ENCODE measurements at regions not wholly inside any gene's neighbourhood (a gene's known extent, or its start where the extent isn't known, plus 50 kb on each side); places are given as distances from the start of the nearest gene placed in this dataset.

- H3K27me3 ChIP-seq (replicated peaks in 1 of 7) = no peaks in the 10 kb centered on the region
- no peaks in the 10 kb centered on the region for H3K9me3 ChIP-seq
- intact Hi-C loops (cut with DNase I; ENCODE audit: low total_unique reads) = no loop called here
- no peak for TF ChIP-seq POLR2A (IDR thresholded peaks at IDR 0.05)
- peak in 1 of 3 donors; percentile 41 for TF ChIP-seq POLR2AphosphoS5 (IDR thresholded peaks at IDR 0.05)
- no peak for TF ChIP-seq CTCF (IDR thresholded peaks at IDR 0.05 in 8 of 11, conservative IDR thresholded peaks at IDR 0.05 in 3 of 11)
- H3K4me3 ChIP-seq = no peak overlapping the region
- 37 to 49% (median 42%) methylated on average over 8 of the region's 8 CpGs for WGBS, 5 donors
- peak overlapping the region in 7 of 8 donors; percentile 46 to 82 (median 64) for H3K27ac ChIP-seq
- DNase-seq = no peak
- H3K4me1 ChIP-seq = peaks cover 0 to 32% (median 11%) of the 10 kb centered on the region in 6 donors
- H3K36me3 ChIP-seq = no peaks in the 10 kb centered on the region
These were observed 188.2 kb upstream of the TSC22D1 start for GRCh38 chr13:44764302-44764692.

GRCh38 chr13:44763615-44764301 is 187.6 kb upstream of the TSC22D1 start:
- no peaks in the 10 kb centered on the region for H3K9me3 ChIP-seq
- DNase-seq = no peak

GRCh38 chr13:44762911-44763310 is 186.8 kb upstream of the TSC22D1 start:
- Histone ChIP-seq H3K27ac (no peak overlapping the region), H3K4me3 (no peak overlapping the region), H3K9me3 (no peaks in the 10 kb centered on the region), H3K36me3 (no peaks in the 10 kb centered on the region), H3K4me1 (peaks cover 0 to 19% (median 7%) of the 10 kb centered on the region in 6 donors), H3K27me3 (replicated peaks in 1 of 7) (no peaks in the 10 kb centered on the region)
- intact Hi-C loops (cut with DNase I; ENCODE audit: low total_unique reads) = no loop called here
- WGBS, 5 donors = 66 to 90% (median 82%) methylated on average over 1 of the region's 1 CpG
- DNase-seq = no peak
- TF ChIP-seq POLR2AphosphoS5 (IDR thresholded peaks at IDR 0.05) = no peak
- no peak for TF ChIP-seq POLR2A (IDR thresholded peaks at IDR 0.05)

More at GRCh38 chr13:44763615-44764301, 187.6 kb upstream of the TSC22D1 start:
- Histone ChIP-seq H3K36me3 (no peaks in the 10 kb centered on the region), H3K4me1 (peaks cover 0 to 26% (median 10%) of the 10 kb centered on the region in 6 donors), H3K27ac (peak overlapping the region in 7 of 8 donors; percentile 46 to 82 (median 64)), H3K4me3 (no peak overlapping the region), H3K27me3 (replicated peaks in 1 of 7) (no peaks in the 10 kb centered on the region)
- WGBS, 5 donors = 45 to 57% (median 54%) methylated on average over 11 of the region's 11 CpGs
- no peak for TF ChIP-seq POLR2A (IDR thresholded peaks at IDR 0.05)
- TF ChIP-seq POLR2AphosphoS5 (IDR thresholded peaks at IDR 0.05) = no peak
- TF ChIP-seq CTCF (IDR thresholded peaks at IDR 0.05 in 8 of 11, conservative IDR thresholded peaks at IDR 0.05 in 3 of 11) = no peak
- intact Hi-C loops (cut with DNase I; ENCODE audit: low total_unique reads) = no loop called here

- Histone ChIP-seq H3K27ac (no peak overlapping the region), H3K36me3 (no peaks in the 10 kb centered on the region), H3K27me3 (replicated peaks in 1 of 7) (no peaks in the 10 kb centered on the region), H3K9me3 (no peaks in the 10 kb centered on the region), H3K4me1 (peaks cover 0 to 21% (median 7%) of the 10 kb centered on the region in 6 donors), H3K4me3 (no peak overlapping the region)
- no peak for TF ChIP-seq POLR2AphosphoS5 (IDR thresholded peaks at IDR 0.05)
- no peak for TF ChIP-seq POLR2A (IDR thresholded peaks at IDR 0.05)
- TF ChIP-seq CTCF (IDR thresholded peaks at IDR 0.05 in 8 of 11, conservative IDR thresholded peaks at IDR 0.05 in 3 of 11) = no peak
- intact Hi-C loops (cut with DNase I; ENCODE audit: low total_unique reads) = no loop called here
- 52 to 71% (median 64%) methylated on average over 1 of the region's 1 CpG for WGBS, 5 donors
- DNase-seq = no peak
These were observed 184.3 kb upstream of the TSC22D1 start for GRCh38 chr13:44760434-44760833.

All from spleen (tissue), 11 donors.